HG02884 (cell line): ENCODE measurements at regions not wholly inside any gene's neighbourhood (a gene's known extent, or its start where the extent isn't known, plus 50 kb on each side); places are given as distances from the start of the nearest gene placed in this dataset.

Experiments
- ATAC-seq: cut with Tn5 transposase; IDR thresholded peaks from one replicate; pipeline ENCODE4 v1.9.1; 2021; ENCODE audit warnings: mild to moderate bottlenecking, moderate library complexity; ENCODE audit not compliant: unreplicated experiment

GRCh38 chr7:84821671-84822534, 365.0 kb downstream of the SEMA3D start:
- no peak for ATAC-seq

DNA sequence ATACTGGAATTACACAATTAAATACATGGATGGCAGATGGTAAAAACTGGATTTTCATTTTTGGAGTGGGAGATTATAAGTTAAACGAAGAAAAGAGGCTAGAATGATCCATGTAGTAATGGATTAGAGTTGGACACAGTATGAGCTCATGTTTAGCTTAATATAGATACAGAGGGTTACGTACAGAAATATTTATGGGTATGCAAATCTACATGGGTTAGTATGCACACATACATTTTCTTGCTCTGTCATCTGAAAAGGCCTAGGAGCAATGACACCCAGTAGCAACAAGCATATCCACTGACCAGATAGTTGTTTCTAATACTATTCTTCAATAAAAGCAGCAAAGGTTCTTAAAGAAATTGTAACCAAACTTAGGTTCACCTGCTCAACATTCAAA, 366.4 kb downstream of the SEMA3D start:
- no peak for ATAC-seq

- ATAC-seq: no peak
These were observed 369.8 kb downstream of the SEMA3D start for GRCh38 chr7:84817016-84817415.

GRCh38 chr7:84813376-84813775, 373.5 kb downstream of the SEMA3D start:
- ATAC-seq: no peak

GRCh38 chr7:84812021-84812420, 374.8 kb downstream of the SEMA3D start:
- no peak for ATAC-seq

DNA sequence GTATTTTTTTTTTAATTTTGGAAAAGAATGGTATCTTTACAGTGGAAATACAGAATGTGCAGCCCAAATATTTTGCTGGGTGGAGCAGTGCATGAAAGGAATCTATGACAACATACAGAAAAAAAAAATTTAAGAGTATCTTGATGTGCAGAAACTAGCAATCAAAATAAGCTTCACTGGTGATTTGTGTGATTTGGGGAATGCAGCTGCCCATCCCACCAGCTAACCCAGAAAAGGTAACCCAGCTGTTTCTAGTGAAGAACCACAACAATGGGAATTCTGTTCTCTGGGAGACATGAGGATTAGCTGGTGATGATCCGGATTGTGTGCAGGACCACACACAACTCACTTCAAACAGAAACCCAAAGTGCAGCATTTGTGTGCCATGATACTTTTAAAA, 375.5 kb downstream of the SEMA3D start:
- ATAC-seq: no peak

GRCh38 chr7:84809877-84810276, 377.0 kb downstream of the SEMA3D start:
- no peak for ATAC-seq

DNA sequence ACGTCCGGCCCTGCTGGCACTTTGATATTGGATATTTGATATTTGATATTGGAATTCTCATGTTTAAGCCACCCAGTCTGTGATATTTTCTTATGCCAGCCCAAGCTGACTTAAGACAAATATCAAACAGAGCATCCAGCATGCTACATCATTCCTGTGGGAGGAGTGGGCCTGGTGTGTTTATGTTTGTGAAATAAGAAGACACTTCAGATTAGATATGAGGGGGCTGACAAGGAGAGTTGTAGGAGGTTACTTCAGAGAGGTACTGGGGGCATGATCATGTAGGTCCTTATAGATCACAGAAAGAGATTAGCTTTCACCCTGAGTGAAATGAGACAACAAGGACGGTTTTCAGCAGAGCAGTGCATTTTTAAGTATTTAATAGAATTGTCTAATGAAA, 382.9 kb downstream of the SEMA3D start:
- no peak for ATAC-seq

DNA sequence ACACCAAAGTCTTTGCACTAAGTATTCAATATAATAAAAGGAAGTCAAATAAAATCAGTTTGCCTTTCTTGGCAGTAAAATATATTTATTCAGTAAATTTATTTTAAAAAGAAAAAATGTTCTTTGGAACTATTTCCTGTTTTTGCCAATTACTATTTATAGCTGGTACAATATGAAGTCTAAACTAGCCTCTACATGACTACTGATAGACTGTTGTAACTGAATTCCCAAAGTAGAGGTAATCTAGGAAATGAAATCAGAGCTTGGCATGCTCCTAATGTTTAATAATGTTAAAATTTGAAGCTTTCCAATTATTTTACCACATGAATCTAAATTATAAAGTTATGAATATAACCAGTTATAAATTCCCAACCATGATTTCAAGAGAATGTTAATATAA, 385.5 kb downstream of the SEMA3D start:
- ATAC-seq: no peak

GRCh38 chr7:84800846-84801245, 386.0 kb downstream of the SEMA3D start:
- no peak for ATAC-seq

- ATAC-seq: no peak
These were observed 387.8 kb downstream of the SEMA3D start for GRCh38 chr7:84799106-84799505.

DNA sequence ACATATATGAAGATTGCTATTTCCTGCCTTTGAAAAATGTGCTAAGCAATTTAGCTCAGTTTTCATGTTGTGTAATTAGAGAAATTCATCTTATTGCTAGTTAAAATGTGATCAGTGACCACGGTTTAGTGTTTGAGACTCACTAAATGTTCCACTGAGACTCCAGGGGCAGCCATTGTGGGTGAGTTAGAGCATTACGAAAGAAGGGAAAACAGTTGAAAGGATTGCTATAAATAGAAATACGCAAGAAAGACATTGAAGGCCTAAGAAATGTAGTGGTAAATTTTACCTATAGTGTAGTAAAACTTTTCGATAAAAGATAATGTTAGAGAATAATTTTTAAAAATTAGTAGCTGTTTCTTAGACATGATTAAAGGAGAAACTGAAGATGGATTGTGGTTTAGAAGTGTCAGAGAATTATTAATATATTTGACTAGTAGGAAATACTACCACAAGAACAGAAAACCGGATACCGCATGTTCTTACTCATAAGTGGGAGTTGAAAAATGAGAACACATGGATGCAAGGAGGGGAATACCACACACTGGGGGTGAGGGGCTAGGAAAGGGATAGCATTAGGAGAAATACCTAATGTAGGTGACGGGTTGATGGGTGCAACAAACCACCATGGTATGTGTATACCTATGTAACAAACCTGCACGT, 394.5 kb downstream of the SEMA3D start:
- ATAC-seq: no peak

- no peak for ATAC-seq
These were observed 396.0 kb downstream of the SEMA3D start for GRCh38 chr7:84790882-84791281.

GRCh38 chr7:84786073-84786472, 400.8 kb downstream of the SEMA3D start:
- ATAC-seq: no peak

- ATAC-seq: no peak
These were observed 402.4 kb downstream of the SEMA3D start for GRCh38 chr7:84784450-84784849.

GRCh38 chr7:84783141-84783778, 403.6 kb downstream of the SEMA3D start:
- ATAC-seq: no peak

- ATAC-seq: no peak
These were observed 405.0 kb downstream of the SEMA3D start for GRCh38 chr7:84781838-84782237.

DNA sequence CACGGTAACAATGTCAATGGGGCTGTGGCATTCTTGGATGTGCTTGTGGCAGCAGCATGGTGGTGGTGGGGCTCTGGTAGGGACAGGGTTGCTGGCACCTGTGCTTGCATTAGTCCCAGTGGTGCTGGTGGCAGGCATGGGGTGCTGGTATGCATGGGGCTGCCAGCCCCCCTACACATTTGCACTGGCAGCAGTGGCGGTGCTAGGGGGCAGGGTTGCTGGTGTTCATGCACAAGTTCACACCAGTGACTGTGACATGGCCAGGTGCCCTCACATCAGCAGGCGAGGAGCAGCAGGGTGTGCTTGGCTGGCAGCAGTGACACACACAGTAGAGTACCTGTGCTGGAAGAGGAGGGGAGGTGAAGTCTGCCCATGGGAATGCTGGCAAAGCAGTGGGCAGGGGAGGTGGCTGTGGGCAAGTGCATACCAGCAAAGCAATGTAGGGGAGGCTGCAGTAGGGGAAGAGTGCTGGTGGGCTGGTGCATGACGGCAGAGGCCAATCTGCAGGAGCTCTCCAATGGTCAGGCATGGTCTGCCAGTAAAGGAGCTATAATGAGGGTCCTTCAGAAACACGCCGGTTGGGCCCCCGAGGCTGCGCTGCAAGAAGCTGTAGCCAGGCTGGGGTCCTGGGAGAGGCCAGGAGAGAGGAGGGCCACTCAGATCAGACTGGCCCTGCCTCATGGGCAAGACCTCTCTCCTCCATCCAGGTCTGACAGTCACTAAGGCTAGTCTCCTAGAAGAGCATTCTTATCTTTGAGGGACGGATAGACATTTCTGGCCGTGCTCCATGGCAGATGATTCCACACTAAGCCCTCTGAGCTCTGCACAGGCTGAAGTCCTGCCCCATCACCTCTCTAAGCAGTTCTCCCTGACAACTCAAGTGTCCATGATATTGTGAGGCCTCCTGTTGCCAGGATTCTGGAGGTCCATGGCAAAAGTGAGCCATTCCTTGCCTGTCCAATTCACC, 406.4 kb downstream of the SEMA3D start:
- no peak for ATAC-seq

DNA sequence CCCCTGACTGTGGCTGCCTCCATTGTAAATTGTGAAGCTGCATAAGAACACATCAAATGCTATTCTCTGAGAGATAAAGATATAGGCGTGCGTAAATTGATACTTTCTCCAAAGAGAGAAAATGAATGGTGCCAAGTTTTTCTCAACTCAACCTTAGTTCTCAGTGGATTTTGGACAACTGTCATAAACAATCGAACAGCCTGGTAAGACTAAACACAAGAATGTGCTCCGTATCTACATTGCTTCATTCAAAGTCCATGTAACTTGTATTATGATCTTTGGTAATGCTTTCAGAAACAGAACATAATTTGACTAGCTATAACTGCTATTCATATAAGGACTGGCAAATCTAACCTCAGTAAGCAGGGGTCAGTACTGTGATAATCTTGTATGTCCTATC, 429.1 kb downstream of the SEMA3D start:
- ATAC-seq: no peak

- ATAC-seq: no peak
These were observed 440.5 kb downstream of the SEMA3D start for GRCh38 chr7:84746353-84746752.

DNA sequence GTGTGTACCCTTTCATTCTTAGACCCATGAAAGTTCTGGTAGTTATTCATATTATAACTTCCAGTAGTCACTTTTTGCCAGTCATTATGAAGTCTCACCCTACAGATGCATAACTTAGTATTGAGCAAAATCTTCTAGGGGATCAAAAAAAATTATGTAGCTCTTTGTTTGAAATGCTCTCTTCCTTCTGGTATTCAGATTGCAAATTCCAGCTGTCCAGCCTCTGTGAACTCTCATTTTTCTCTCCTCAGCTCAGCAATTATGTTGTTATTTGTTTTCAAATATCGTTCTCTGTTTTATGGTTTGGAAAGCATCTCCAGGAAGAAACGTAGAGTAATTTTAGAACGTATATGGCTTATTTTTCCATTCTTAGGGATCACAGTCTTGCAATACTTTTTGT, 442.5 kb downstream of the SEMA3D start:
- no peak for ATAC-seq
